NOMO-1 (cell line): ENCODE measurements at regions not wholly inside any gene's neighbourhood (a gene's known extent, or its start where the extent isn't known, plus 50 kb on each side); places are given as distances from the start of the nearest gene placed in this dataset.

Experiments
- DNase-seq, 2 experiments: peaks; one replicate each; lab custom pipeline; 2025; ENCODE audit not compliant: unreplicated experiment in 2 of 2; lab: John Stamatoyannopoulos, UW

DNA sequence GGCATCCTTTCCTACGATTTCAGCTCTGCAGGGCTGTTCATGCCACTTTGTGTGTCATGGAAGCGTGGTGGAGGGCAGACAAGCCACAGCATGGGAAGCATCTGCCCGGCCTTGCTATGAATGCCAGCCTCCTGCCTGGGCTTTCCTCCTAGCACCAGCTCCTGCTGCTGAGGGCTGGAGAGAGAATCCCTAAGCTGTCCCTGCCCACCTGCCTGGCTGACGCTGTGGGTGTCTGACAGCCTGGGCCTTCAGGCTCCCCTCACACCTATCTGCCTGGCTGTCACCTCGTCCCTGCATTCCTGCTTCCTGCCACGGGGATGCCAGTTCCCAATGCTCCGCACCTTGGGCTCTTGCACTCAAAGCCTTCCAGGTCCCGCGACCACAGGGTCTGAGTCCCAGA, 606.5 kb upstream of the MGMT start:
- no peak for DNase-seq

DNA sequence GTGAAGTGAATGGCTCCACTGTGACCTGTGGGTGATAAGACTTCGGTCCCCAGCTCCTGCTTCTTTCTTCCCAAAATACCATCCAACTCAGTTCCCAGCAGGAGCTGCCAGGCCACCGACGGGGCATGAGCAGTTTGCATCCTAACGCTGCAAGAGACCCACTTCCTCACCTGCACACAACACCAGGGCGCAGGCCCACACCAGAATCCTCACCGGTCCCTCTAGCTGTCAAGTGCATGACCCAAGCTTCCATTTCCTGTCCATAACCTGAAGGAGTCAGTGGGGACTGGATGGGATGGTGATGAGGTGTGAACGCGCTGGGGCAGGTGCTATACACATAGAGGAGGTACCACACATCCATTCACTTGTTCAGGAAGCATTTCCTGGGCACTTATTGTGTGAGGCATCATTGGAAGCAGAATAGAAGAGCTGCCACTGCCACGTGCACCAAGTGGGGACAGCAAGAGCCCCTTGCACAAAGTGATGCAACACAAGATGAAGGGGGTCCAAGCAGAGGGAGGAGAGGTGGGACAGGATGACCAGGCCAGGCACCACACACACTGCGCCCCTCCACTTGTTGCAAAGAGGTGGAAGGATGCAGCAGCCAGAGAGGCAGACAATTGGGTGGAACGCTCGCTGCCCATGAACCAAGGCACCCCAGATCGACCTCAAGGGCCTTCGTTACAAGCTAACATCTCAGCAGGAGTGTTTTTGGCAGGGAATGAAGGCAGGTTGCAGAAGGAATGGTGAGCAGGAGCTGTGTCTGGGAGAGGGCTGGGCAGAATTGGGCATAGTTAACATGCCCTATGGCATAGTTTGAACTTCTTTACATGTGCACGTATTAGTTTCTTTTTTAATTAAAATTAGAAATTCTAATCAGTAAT, 605.8 kb upstream of the MGMT start:
- DNase-seq = no peak

DNA sequence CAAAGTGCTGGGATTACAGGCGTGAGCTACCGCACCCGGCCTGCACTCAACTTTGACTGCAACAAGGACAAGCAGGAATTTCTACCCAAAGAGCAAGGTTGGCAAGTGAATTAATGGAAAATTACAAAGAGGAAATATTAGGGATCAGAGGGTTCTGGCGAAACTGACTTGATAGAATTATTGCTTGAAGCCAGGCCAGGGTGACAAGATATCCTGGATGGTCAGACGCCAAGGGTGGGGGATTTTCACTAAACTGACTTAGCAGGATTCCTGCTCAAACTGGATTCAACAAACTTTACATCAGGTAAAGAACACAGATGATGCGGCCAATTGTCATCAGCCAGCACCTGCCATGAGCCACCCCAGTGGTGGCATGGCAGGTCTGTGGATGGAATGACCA, 603.6 kb upstream of the MGMT start:
- DNase-seq = no peak

DNA sequence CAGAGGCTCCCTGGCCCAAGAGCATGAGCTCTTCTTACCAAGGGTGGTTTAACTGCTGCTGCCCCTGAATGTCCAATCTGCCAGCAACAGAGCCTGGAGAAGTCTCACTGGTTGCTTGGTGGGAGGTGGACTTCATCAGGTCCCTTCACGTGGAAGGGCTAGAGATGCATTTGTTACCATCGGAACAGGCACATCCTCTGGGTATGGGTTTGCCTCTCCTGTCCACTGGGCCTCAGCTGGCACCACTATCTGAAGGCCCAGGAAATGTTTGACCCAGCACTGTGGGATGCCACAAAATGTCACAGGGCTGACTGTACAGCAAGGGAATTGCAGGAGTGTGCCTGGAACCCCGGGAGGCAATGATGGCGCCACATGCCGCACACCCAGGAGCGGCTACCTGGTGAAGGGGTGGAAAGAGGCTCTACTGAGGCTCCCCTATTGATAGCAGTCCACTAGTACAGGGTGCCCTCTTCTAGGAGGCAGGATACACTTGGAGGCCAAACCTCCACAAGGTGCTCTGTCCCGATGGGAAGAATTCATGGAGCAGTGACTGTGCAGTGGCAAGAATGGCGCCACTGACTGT, 603.1 kb upstream of the MGMT start:
- no peak for DNase-seq

DNA sequence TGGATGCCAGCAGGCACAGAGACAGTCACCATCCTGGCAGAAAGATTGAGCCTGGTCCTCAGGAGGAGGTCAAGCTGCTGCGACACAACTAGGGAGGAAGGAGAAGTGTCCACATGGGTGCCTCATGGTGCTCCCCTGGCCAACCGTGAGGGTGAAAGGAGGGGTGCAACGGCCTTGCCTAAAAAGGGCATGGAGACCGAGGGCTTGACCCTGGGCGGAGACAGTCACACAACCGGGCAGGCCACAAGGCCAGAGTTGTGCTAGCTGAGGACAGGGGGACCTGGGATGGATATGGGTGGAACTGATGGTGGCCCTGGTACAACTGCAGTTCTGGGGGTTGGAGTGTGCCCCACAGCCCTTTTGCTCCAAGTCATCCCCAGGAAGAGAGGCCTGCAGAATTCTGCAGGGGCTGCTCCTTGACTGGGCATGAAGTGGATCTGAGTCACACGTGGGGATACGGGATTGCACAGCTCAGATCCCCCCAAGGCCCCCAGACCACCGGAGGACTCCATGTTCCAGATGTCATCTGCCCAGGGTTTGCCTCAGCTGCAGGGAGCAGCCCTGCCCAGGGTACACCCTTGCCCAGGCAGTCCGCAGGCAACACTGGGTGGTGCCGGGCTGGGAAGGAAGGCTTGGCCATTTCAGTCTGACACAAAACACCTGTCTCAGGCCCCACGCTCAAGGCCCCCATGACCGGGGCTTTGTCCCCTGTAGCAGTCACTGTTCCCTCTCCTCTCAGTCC, 602.3 kb upstream of the MGMT start:
- no peak for DNase-seq

DNA sequence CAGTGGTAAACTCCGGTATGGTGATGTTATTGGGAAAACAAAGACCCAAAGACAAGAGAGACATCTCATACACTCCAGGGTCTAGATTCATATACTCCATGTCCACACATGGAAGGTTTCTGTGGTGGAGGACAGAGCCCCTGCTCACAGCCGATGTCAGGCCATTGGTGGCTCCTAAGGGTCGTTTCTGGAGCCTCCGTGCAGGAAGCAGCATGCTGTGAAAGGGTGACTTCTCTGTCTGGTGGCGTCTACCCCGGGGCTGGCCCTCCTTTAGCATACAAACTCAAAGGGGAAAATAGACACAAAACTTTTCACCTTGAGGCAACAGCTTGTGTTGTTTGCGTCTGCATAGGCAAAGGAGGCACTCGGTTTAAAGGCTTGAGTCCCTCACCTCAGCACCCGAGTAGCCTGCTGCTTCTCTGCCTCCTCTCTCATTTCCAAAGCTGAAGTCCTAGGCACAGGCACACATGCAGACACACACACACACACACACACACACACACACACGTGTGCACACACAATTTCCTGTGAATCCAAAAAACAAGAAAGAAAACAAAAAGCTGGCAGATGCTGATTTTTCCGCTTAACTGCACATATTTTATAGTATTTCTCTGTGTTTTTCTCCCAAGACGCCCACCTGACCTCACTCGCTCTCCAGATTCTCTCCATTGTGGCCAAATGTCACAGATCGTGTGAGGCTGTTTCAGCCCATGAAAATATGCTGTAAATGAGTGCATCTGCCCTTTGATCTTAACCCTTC, 601.4 kb upstream of the MGMT start:
- DNase-seq = no peak

DNA sequence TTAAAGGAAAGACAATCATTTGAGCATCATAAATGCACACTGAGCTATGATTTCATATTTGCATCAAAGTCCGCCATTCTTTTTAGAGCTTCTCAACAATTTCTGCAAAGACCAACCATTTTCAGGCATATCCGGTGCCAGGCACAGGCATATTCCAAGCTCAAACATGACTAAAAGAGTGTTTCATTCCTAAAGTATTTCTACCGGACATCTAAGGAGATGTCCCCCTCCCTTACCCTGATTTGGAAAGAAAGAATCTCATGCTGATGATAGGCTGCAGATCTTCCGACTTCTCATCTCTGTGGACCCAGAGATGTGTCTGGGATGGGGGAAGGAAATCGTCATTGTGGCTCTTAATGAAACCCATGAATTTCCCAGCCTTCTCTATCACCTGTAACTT, 600.5 kb upstream of the MGMT start:
- no peak for DNase-seq

DNA sequence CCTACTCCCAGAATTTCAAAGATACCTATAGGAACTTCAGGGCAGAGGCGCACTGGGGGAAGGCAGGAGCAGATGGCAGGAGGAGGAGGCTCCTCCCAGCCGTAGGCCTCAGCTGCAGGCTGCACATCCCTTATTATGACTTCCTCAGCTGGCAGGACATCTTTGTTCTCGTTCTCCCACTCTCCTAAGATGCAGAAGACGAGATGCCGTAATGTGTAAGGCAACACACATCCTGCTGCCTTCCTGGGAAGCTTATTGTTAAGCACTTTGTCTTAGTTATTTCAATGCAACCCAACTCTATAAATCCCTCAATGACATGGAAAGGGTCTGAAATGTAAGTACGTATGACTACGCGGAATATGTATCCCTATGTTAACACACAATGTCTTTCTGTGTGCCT, 599.8 kb upstream of the MGMT start:
- no peak for DNase-seq

DNA sequence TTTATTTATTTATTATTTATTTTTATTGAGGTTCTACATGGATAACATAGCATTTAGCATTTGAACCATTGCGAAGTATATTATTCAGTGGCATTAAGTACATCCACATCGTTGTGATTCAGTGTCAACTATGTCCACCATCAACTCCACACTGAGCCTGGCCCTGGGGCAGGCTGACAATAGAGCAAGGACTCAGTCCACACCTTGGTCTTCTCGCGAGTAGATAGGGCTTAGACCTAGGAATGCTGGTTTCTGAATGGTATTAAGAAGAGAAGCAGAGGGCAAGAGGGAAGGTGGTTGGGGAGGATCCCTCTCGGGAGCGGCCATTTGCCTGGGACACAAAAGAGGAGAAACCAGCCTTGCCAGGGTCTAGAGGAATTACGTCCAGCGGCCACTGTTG, 599.2 kb upstream of the MGMT start:
- DNase-seq = no peak

DNA sequence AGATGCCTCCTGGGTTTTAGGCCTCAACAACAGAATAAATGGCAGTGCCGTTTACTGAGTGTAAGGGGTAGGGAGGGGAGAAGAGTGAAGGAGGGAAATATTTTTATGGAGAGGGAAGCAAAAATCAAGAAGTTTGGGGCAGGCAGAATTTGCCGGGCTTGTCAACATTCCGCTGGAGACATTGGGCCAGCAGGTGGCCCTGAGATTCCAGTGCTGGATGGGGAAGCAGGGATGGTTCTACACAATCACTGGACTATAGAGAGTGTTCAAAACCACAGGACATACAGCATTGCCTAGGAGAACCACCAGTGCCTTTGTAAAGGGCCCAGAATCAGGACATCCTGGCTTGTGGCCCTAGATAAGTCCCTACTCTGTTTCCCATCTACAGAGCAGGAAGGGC, 598.6 kb upstream of the MGMT start:
- DNase-seq = no peak

DNA sequence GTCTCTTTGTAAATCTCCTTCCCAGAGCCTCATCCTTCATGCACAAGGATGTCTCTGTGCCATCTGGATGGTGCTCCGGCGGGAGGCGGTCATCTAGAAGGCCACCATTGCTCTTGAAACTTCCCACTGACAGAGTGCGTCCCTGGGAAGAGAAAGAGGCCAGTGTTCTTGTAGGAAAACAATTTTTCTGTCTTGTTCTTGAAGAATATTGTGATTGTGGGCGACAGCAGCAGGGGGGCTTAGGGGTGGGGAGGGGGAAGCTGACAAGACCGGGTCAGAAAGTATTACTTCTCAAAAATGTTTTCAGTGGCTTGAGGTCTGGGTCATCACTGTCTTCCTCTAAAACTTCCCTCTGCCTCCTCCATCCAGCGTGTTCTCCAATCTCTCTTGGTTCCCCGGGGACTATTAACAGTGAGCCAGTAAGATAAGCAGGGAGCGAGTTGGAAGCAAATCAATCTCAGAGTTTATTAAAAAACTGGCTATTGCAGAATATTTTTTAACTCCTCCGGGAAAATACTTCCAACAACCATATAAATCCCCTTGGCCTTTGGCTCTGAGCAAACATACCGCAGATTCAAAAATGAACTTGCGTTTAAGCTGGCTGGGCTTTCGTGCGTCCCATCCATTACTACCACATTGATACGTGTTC, 597.8 kb upstream of the MGMT start:
- no peak for DNase-seq

DNA sequence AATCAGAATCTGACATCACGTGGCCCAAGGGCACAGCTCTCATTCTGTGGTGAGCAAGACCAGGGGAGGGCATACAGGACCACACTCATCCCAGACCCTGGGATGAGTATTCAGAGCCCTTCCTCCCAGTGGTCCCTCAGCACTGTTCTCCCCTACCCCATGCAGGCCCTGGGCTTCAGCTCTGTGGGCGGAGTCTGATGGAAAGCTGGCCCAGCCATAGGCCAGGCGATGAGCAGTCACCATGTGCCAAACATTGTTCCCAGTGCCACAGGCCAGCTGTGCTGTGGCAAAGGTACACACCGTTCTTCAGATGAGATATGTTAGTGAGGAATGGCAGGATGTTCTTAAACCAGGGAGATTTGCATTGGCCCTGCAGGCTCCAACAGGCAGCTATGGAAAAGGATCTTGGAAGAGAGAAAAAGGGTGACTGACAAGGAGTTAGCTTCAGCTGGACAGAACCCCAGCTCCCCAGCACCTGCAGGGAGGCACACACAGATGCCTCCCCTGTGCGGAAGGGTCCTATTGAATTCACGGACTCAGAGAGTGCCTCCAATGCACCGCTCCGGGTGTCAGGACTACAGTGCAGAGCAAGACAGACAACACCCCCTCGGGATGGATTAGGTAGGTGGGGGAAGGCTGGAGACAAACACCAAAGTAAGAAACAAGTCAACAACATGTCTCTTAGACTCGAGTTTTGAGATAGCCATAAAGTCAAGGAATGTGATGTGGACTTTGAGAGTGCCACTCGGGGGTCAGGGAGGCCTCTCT, 596.0 kb upstream of the MGMT start:
- DNase-seq = no peak

DNA sequence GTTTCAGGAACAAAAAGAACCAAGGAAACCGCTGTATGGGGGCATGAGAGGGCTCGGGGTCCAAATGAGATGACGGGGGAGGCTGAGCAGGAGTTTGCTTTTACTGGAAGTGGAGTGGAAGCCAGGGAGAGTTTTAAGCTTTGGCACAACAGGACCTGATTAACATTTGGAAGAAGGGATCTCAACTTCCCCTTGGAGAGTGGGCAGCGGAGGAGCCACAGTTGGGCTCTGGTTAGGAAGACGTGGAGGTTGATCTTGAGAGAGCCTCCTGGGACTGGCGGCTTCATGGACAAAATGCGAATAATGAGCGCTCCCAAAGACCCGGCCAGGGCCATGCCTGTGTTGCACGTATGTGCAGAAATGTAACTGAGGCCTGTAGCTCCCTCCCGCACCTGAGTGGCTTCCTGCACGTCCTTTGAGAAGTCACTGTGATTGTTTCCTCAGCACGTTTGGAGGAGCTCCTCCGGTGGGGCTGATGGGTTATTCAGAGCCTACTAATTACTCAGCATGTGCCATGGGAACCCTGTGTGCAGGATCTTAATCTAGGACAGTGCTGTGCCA, 595.3 kb upstream of the MGMT start:
- no peak for DNase-seq

DNA sequence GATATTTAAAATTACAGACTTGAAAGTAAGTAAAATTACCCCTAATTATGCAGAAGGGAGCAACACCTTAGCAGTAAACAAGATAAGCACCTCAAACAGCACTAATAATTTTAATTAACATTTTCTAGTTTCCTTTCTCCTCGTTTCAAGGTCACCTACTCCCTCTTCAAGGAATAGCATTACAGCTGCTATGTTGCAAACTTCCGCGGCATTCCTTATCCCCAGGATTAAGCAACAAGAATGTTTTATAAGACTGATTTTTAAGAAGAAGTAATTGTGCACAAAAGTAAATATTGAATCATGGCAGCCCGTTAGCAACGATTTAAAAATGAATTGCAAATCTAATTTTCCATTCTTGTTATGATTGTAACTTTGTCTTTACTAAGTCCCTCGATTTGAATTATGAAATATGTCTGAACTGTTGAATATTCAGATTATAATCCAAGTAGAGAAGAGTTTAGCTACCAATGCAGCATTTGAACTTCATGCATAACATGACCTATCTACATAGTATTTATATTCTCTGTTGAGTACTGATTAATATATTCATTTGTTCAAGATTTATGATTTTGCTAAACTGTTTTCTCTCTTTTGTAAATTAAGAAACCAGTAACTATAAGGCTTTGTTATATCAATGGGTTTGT, 593.5 kb upstream of the MGMT start:
- DNase-seq = no peak

DNA sequence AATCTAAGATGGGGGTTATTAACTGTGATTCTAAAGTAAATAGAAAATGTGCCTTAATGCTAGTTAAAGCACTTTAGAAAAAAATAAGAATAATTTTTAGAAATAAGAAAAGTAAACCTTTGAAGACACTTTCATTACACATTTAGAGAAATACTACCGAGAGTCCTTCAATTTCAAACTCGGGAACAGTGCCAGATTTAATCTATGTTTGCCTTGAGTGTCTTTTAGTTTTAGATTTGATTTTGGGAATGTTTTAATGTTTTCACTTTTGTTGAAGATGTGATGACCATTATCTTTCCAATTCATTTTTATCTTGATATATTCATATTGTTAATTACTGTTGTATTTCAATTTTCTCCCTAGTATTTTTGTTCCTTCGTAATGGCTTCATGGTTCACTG, 592.7 kb upstream of the MGMT start:
- DNase-seq = no peak

DNA sequence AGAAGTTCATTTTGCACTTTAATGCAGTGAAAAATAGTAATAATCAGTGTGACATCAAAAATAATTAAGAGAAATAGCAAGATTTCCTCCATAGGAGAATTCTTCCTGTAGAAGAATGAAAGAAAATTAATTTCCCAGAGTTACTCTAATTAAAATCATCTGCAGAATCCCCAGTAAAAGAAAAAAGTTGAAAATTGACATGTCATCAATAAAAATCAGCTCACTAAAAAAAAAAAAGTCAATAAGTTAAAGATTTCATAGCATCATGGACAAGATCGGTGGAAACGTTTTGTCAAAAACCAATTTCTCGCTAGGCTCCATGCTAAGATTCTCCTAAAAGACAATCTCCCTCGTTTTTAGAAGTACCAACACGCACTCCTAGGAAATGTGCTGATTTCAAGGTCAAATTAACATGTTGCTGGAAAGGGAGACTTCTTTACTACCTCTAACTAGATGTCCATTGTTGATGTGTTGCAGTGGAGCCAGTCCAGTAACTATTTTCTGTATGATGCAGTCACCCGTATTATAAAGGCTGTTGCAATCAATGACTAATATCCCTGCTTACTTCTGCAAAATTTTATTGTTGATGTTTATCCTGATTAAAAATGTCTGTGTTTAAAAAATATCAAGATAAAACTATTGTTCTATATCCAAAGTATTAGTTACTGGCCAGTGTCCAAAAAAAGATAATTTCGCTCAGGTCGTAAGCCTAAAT, 591.9 kb upstream of the MGMT start:
- DNase-seq = no peak

DNA sequence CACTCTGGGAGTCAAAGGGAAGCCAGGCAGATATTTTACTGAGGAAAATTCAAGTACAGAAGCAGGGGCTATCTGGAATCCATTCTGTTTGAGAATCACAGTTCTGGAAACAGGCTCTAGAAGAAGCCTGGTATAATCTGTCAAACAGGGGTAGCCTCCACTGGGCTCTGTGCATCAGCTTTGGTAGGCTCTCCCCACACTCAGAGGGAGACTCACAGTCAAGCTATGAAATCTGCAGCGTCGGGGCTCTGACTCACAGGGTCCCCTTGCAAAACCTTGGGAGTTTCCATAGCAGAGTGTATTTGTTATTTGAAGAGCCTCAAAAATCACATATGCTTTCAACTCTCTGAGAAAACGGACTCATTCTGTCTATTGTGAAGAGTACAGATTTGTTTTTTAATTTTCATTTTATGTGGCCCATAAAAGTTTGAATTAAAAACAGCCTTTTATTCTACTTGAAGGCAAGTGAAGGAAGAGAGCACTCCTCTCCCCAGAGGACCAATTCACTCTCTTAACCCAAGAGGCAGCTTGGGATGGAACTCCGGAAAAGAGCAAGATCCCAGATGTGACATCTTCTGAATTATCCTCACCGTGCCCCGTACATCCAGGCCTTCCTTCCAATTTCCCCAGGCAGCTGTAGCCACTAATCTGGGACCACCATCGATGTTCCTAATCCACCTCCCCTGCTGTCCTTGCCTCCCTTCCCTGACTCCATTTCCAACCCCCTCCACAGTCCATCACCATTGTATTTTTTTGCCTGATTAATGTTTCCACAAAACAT, 590.9 kb upstream of the MGMT start:
- DNase-seq = no peak

DNA sequence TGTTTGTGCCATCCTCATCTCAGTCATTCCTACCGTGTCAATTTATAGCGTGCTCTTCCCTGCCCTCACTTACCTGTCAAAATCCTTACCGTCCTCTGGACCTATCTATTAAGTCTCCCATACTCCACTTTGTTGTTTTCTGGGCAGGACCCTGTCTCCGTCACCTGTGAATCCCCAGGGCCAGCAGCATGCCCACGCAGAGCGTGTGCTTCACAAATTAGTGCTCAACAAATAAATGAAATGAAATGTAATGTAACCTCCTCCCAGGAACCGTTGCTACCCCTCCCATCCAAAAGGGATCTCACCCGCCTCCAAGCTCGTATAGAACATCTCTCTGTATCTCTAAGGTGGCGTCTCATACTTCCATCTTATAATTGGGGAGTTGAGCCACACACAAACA, 589.9 kb upstream of the MGMT start:
- DNase-seq = no peak
